ENCODE measurements at regions not wholly inside any gene's neighbourhood (a gene's known extent, or its start where the extent isn't known, plus 50 kb on each side); places are given as distances from the start of the nearest gene placed in this dataset.

GRCh38 chr1:29900104-29900679, 663.9 kb downstream of the PTPRU start:
- Histone ChIP-seq H3K27me3 (ENCODE audit: insufficient read depth, insufficient read length) (no peaks in the 10 kb centered on the region), H3K9me3 (ENCODE audit: insufficient read depth, low read length) (no peaks in the 10 kb centered on the region), H3K36me3 (ENCODE audit: insufficient read depth, insufficient read length, low read length) (no peaks in the 10 kb centered on the region), H3K9ac (ENCODE audit: insufficient read length, low read depth) (no peak overlapping the region), H3K4me3 (ENCODE audit: insufficient read length, low read depth) (no peak overlapping the region), H3K4me1 (ENCODE audit: insufficient read depth, insufficient read length) (peaks cover 15% of the 10 kb centered on the region)
- TF ChIP-seq ZNF274 (IDR thresholded peaks at IDR 0.05; ENCODE audit: low read depth, low read length) (no peak), YY1 (IDR thresholded peaks at IDR 0.05; ENCODE audit: insufficient read depth, insufficient read length) (no peak), SUZ12 (IDR thresholded peaks at IDR 0.05; ENCODE audit: extremely low read depth, insufficient read depth, insufficient read length) (no peak)
- DNase-seq (ENCODE audit: low read depth, low spot score), result no peak

GRCh38 chr1:29896791-29897714, 660.7 kb downstream of the PTPRU start:
- Histone ChIP-seq H3K27me3 (ENCODE audit: insufficient read depth, insufficient read length) (no peaks in the 10 kb centered on the region), H3K4me3 (ENCODE audit: insufficient read length, low read depth) (no peak overlapping the region), H3K36me3 (ENCODE audit: insufficient read depth, insufficient read length, low read length) (no peaks in the 10 kb centered on the region), H3K9me3 (ENCODE audit: insufficient read depth, low read length) (no peaks in the 10 kb centered on the region), H3K4me1 (ENCODE audit: insufficient read depth, insufficient read length) (peaks cover 15% of the 10 kb centered on the region), H3K9ac (ENCODE audit: insufficient read length, low read depth) (no peak overlapping the region)
- TF ChIP-seq SUZ12 (IDR thresholded peaks at IDR 0.05; ENCODE audit: extremely low read depth, insufficient read depth, insufficient read length), result no peak
- no peak for TF ChIP-seq YY1 (IDR thresholded peaks at IDR 0.05; ENCODE audit: insufficient read depth, insufficient read length)
- no peak for TF ChIP-seq ZNF274 (IDR thresholded peaks at IDR 0.05; ENCODE audit: low read depth, low read length)
- DNase-seq (ENCODE audit: low read depth, low spot score), result no peak

DNA sequence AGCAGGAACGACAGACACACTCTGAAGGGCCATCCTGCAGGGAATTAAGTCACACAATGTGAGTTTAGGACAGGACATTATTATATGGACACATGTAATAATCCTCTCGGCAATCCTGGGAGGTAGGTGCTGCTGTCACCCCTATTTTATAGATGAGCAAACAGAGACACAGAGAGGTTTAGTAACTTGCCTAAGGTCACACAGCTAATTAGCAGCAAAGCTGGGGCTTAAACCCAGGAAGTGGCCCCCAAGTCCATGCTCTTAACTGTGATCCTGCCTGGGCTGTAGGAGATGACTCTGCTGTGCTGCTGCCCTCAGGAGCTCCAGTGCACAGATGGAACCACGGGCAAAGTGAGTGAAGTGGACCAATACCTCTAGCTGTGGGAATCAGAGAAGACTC, 660.0 kb downstream of the PTPRU start:
- TF ChIP-seq YY1 (IDR thresholded peaks at IDR 0.05; ENCODE audit: insufficient read depth, insufficient read length) (no peak), ZNF274 (IDR thresholded peaks at IDR 0.05; ENCODE audit: low read depth, low read length) (no peak), SUZ12 (IDR thresholded peaks at IDR 0.05; ENCODE audit: extremely low read depth, insufficient read depth, insufficient read length) (no peak)

DNA sequence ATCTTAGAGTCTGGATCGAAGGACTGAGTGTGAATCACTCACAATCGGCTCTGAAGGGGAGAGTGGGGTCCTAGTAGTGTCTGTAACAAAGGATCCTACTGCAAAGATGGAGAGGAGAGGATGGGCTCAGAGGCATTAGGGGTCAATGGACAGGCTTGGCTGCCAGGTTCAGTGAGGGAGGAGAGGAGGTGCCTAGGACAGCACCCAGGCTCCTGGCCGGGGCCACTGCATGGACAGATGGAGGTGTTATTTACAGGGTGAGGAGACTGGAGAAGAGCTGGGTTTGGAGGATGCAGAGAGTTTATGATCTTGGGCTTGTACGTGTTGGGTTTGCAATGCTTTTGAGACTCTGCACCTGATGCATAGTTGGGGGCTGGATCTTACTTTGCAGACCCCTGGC, 658.9 kb downstream of the PTPRU start:
- Histone ChIP-seq H3K9me3 (ENCODE audit: insufficient read depth, low read length) (no peaks in the 10 kb centered on the region), H3K4me3 (ENCODE audit: insufficient read length, low read depth) (no peak overlapping the region), H3K27me3 (ENCODE audit: insufficient read depth, insufficient read length) (no peaks in the 10 kb centered on the region), H3K36me3 (ENCODE audit: insufficient read depth, insufficient read length, low read length) (no peaks in the 10 kb centered on the region), H3K4me1 (ENCODE audit: insufficient read depth, insufficient read length) (peaks cover 9% of the 10 kb centered on the region), H3K9ac (ENCODE audit: insufficient read length, low read depth) (no peak overlapping the region)
- DNase-seq (ENCODE audit: low read depth, low spot score), result no peak
- no peak for TF ChIP-seq ZNF274 (IDR thresholded peaks at IDR 0.05; ENCODE audit: low read depth, low read length)
- TF ChIP-seq SUZ12 (IDR thresholded peaks at IDR 0.05; ENCODE audit: extremely low read depth, insufficient read depth, insufficient read length), result no peak
- no peak for TF ChIP-seq YY1 (IDR thresholded peaks at IDR 0.05; ENCODE audit: insufficient read depth, insufficient read length)

More for the DNA sequence above, 660.0 kb downstream of the PTPRU start:
- Histone ChIP-seq H3K9me3 (ENCODE audit: insufficient read depth, low read length) (no peaks in the 10 kb centered on the region), H3K27me3 (ENCODE audit: insufficient read depth, insufficient read length) (no peaks in the 10 kb centered on the region), H3K9ac (ENCODE audit: insufficient read length, low read depth) (no peak overlapping the region), H3K4me3 (ENCODE audit: insufficient read length, low read depth) (no peak overlapping the region), H3K4me1 (ENCODE audit: insufficient read depth, insufficient read length) (peaks cover 13% of the 10 kb centered on the region), H3K36me3 (ENCODE audit: insufficient read depth, insufficient read length, low read length) (no peaks in the 10 kb centered on the region)
- DNase-seq (ENCODE audit: low read depth, low spot score), result no peak

DNA sequence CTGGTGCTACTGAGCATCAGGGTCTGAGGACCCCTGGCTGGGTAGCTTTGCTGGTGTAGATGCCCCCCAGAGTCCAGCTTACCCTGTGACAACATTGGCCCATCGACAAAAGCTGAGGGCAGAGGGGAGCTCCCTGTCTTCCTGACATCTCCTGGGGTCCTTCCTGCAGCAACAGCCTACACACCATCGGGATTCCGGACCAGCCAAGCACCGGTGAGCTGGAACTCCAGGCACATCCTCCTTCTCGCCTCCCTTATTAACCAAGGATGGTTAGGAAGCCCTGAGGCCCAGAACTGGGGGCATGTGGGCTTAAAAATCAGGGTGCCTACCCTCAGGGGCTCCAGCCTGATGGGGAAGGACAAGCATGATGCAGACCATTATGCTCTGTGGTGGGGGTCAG, 658.0 kb downstream of the PTPRU start:
- H3K9ac ChIP-seq (ENCODE audit: insufficient read length, low read depth), result no peak overlapping the region
- no peaks in the 10 kb centered on the region for H3K9me3 ChIP-seq (ENCODE audit: insufficient read depth, low read length)
- DNase-seq (ENCODE audit: low read depth, low spot score), result no peak
- H3K4me1 ChIP-seq (ENCODE audit: insufficient read depth, insufficient read length), result peaks cover 7% of the 10 kb centered on the region
- H3K36me3 ChIP-seq (ENCODE audit: insufficient read depth, insufficient read length, low read length), result no peaks in the 10 kb centered on the region
- no peak overlapping the region for H3K4me3 ChIP-seq (ENCODE audit: insufficient read length, low read depth)
- H3K27me3 ChIP-seq (ENCODE audit: insufficient read depth, insufficient read length), result no peaks in the 10 kb centered on the region
- TF ChIP-seq ZNF274 (IDR thresholded peaks at IDR 0.05; ENCODE audit: low read depth, low read length) (no peak), YY1 (IDR thresholded peaks at IDR 0.05; ENCODE audit: insufficient read depth, insufficient read length) (no peak), SUZ12 (IDR thresholded peaks at IDR 0.05; ENCODE audit: extremely low read depth, insufficient read depth, insufficient read length) (no peak)

DNA sequence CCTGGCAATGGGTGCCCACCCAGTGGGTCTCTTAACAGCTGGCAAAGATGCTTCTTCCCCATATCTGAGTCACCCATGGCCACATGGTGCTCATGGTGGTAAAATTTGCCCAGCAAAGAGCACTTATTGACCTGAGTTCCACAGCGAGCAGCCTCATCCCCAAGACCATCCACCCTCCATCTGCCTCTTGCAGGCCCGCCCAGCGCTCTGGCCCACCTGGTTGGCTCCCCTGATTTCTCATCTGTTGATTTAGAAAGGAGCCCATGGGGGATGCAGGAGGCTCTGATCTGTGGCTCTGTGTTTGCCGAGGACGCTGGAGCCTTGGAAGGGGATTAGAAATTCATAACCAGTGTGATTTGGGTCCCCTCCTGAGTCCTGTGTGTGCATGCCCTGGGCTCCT, 657.5 kb downstream of the PTPRU start:
- Histone ChIP-seq H3K4me1 (ENCODE audit: insufficient read depth, insufficient read length) (peaks cover 7% of the 10 kb centered on the region), H3K36me3 (ENCODE audit: insufficient read depth, insufficient read length, low read length) (no peaks in the 10 kb centered on the region), H3K27me3 (ENCODE audit: insufficient read depth, insufficient read length) (no peaks in the 10 kb centered on the region), H3K9me3 (ENCODE audit: insufficient read depth, low read length) (no peaks in the 10 kb centered on the region), H3K4me3 (ENCODE audit: insufficient read length, low read depth) (no peak overlapping the region), H3K9ac (ENCODE audit: insufficient read length, low read depth) (no peak overlapping the region)
- TF ChIP-seq YY1 (IDR thresholded peaks at IDR 0.05; ENCODE audit: insufficient read depth, insufficient read length) (no peak), SUZ12 (IDR thresholded peaks at IDR 0.05; ENCODE audit: extremely low read depth, insufficient read depth, insufficient read length) (no peak), ZNF274 (IDR thresholded peaks at IDR 0.05; ENCODE audit: low read depth, low read length) (no peak)
- no peak for DNase-seq (ENCODE audit: low read depth, low spot score)

DNA sequence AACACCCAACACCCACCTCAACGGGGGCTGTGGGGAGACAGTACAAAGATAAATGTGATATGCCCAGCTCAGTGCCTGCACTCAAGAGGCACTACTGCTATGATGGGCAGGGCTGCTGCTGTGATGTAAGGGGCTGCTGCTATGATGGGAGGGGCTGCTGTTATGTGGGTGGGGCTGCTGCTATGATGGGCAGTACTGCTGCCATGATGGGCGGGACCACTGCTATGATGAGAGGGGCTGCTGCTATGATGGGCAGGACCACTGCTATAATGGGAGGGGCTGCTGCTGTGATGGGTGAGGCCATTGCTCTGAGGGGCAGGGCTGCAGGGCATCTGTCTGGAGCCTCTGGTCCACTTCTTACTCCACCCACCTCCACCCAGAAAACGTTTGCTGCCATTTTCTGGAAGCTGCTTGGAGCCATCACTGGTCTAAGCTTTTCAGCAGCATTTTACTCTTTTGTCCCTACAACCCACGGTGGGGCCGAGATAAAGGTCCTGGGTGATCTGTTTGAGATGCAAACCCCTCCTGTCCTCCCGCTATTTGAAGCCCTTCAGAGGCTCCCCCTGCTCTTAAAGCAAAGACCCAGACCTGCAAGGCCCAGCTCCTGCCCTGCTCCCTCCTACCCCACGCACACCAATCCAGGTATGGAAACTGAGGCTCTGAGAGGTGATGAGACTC, 656.9 kb downstream of the PTPRU start:
- no peak for DNase-seq (ENCODE audit: low read depth, low spot score)
- no peak overlapping the region for H3K9ac ChIP-seq (ENCODE audit: insufficient read length, low read depth)
- TF ChIP-seq ZNF274 (IDR thresholded peaks at IDR 0.05; ENCODE audit: low read depth, low read length) (no peak), YY1 (IDR thresholded peaks at IDR 0.05; ENCODE audit: insufficient read depth, insufficient read length) (no peak), SUZ12 (IDR thresholded peaks at IDR 0.05; ENCODE audit: extremely low read depth, insufficient read depth, insufficient read length) (no peak)
- H3K4me3 ChIP-seq (ENCODE audit: insufficient read length, low read depth), result no peak overlapping the region
- peaks cover 7% of the 10 kb centered on the region for H3K4me1 ChIP-seq (ENCODE audit: insufficient read depth, insufficient read length)
- no peaks in the 10 kb centered on the region for H3K9me3 ChIP-seq (ENCODE audit: insufficient read depth, low read length)
- H3K27me3 ChIP-seq (ENCODE audit: insufficient read depth, insufficient read length), result no peaks in the 10 kb centered on the region
- H3K36me3 ChIP-seq (ENCODE audit: insufficient read depth, insufficient read length, low read length), result no peaks in the 10 kb centered on the region

All from NT2/D1 (cell line).